HG03103 (cell line): ENCODE measurements at regions not wholly inside any gene's neighbourhood (a gene's known extent, or its start where the extent isn't known, plus 50 kb on each side); places are given as distances from the start of the nearest gene placed in this dataset.
"Not testable (repeated sequence)": the region's sequence is repeated elsewhere in the genome, so short reads cannot be mapped to it uniquely, and the experiment has no call there.

Source experiments
- ATAC-seq: cut with Tn5 transposase; IDR thresholded peaks from one replicate; pipeline ENCODE4 v1.9.1; 2021; ENCODE audit warnings: low read depth; ENCODE audit not compliant: unreplicated experiment

GRCh38 chr10:23540401-23541030 is 101.6 kb downstream of the OTUD1 start:
- no peak for ATAC-seq

DNA sequence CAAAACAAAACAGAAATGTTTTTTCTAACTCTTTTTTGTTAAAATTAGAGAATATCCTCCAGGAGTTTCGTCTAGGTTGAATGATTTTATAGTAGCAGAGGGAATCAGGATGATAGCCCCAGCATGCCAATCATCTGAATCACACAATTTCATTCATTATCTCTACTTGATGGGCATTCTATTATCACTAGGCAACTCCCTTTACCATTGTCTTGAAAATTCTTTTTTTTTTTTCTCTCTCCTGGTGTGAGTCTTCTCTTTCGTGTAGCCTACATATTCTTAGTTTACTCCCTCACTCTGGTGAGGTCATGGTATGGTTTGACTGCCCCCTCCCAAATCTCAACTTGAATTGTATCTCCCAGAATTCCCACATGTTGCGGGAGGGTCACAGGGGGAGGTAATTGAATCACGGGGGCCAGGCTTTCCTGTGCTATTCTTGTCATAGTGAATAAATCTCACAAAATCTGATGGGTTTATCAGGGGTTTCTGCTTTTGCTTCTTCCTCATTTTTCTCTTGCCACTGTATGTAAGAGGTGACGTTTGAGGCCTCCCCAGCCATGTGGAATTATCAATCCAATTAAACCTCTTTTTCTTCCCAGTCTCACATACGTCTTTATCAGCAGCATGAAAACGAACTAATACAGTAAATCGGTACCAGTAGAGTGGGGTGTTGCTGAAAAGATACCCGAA is 105.0 kb downstream of the OTUD1 start:
- no peak for ATAC-seq

DNA sequence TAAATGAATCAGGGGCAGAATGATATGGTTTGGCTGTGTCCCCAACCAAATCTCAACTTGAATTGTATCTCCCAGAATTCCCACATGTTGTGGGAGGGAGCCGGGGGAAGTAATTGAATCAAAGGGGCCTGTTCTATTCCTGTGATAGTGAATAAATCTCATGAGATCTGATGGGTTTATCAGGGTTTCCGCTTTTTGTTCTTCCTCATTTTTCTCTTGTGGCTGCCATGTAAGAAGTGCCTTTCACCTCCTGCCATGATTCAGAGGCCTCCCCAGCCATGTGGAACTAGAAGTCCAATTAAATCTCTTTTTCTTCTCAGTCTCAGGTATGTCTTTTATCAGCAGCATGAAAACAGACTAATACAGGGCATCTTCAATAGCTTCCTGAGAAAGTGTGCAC is 107.0 kb downstream of the OTUD1 start:
- ATAC-seq: not testable (repeated sequence)

DNA sequence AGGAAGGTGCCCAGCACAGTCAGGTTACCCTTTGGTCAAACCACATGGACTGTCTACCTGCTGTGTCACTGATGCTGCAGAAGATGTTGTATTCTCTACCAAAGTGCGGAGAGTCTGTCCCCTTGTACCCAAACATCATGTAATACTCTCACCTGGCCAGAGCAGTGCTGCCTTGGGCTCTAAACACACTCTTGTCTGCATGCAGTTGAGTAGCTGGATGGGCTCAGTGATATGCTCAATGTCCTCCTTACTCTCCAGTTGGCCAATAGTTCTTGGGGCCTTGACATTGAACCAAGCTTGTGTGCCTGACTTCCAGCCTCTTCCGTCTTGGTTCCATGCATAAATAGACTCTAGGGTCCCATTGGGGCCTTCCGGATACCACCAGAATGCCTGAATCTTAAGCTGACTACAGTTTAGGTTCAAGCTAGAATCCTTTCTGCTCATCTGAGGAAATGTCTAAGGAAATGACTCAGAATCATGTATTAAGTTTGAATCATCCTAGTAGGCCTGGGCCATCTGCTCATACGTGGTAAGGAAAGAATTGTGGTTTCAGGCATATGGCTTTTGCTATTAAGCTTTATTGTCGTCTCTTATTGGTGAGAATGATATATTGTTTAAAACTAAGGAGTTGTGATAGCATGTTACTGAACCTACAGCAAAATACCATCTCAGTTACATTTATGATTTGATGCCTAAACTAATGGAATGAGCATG is 118.0 kb downstream of the OTUD1 start:
- no peak for ATAC-seq

- no peak for ATAC-seq
These were observed 118.9 kb downstream of the OTUD1 start for GRCh38 chr10:23557777-23558176.

DNA sequence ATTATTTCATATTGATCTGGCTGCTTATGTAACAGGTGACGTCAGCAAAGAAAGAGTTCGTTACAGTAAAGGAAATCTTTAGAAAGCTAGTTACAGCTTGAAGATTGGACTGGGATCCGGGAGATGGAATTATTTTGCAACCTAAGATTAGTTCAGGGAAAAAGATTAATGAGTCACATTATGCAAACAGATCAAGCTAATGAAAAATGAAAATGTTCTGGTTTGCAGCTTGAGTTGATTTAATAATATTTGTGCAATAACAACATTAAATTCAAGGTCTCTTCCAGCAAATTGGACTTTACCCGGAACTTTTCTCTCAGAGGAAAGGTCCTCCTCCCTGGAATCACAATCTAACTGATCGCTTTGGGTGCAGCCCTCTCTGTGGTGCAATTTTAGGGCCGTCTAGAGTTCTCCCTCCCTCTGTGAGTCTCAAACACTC is 119.5 kb downstream of the OTUD1 start:
- ATAC-seq: no peak

GRCh38 chr10:23568996-23569395 is 130.1 kb downstream of the OTUD1 start:
- no peak for ATAC-seq

- no peak for ATAC-seq
These were observed 133.0 kb downstream of the OTUD1 start for GRCh38 chr10:23571884-23572283.

DNA sequence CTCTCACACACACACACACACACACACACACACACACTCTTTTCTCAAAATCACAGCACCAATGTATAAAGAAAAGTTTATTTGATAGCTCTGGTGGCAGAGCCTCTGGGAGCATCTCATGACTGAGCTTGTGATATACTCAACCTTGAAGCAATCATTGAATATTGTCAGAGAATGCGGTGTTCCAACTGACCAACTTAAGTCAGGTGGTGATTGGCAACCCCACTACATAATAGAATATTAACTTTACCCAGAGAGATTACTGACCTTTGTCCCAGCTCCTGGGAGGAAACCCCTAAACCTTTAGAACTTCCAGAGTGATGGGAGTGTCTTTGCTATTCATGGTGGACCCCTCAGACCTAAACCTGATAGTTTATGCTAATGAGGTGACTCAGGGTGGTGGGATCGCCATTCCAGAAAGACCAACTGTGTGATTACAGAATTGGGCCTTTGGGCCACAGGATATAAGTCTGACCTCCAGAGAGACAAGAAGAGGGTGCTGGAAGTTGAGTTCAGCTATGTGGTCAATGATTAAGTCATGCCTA is 143.1 kb downstream of the OTUD1 start:
- ATAC-seq: no peak

- ATAC-seq: no peak
These were observed 145.5 kb downstream of the OTUD1 start for GRCh38 chr10:23584396-23584795.

DNA sequence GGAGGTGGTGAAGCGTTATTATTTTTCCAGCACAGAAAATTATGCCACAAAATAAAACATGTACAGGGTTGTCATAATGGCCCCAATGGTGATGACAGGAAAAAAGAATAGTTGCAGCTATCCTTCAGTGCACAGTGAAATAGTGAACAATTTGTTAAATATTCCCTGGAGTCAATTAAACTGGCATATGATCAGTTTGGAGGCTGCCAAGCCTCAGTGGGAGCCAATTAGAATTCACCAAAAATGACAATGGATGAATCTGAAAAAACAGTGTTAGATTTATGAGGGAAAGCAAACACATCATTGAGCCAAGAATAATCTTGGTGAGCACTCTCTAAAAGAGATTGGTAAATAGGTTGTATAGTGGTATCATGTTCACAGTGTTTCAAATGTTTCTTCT is 146.3 kb downstream of the OTUD1 start:
- no peak for ATAC-seq

GRCh38 chr10:23585666-23586065 is 146.8 kb downstream of the OTUD1 start:
- ATAC-seq: no peak

GRCh38 chr10:23595278-23595677 is 156.4 kb downstream of the OTUD1 start:
- not testable (repeated sequence) for ATAC-seq

- ATAC-seq: no peak
These were observed 165.7 kb downstream of the OTUD1 start for GRCh38 chr10:23604613-23605012.

DNA sequence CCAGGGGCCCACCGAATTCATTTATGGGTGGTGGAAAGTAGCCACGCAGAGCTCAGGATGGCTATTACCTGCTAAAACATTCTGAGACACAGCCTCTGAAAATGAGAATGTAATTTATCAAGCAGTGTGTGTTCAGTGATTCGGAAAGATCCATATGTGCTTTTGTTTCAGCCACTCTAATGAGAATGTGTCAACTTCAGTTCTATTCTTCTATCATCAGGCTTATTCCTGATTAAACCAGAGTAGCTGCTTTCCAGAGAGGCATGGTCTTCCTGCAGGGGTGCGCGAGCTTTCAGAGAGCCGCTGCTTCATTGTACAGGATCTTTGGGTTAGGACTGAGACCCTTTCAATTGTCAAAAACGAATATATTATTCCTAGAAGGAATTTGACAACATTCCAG is 167.6 kb downstream of the OTUD1 start:
- no peak for ATAC-seq

GRCh38 chr10:23608926-23609325 is 170.1 kb downstream of the OTUD1 start:
- ATAC-seq: no peak

DNA sequence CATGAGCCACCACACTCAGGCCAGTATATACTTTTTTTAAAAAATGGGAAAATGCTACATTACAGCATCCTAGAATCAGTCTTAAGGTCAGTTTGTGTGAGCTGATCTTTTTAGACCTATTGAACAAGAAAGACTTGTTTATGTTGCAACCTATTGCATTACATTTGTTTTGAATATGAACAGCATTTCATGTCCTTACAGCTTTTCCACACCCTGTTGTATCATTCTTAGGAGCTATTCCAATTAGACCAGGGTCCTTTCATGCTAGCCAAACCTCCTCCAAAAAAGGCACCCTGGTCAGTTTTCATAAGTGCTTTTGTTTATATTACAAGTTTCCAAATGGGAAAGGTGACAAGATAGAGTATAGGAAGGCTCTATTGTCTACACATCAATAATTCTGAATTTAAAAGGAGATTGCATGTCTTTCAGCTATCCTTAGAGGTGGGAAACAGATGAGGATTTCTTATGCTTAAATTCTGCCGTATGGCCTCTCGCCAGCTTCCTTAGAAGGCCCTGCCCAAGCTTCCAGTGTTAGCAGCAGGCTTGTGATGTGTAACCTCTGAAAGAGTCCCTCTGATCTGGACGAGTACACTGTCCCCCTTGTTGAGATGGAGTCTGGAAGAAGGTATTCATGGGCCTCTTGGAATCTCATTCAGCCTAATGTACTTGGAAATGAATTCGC is 171.9 kb downstream of the OTUD1 start:
- no peak for ATAC-seq

- ATAC-seq: no peak
These were observed 172.6 kb downstream of the OTUD1 start for GRCh38 chr10:23611308-23612029.

- ATAC-seq: no peak
These were observed 175.0 kb downstream of the OTUD1 start for GRCh38 chr10:23613900-23614299.

- no peak for ATAC-seq
These were observed 175.6 kb downstream of the OTUD1 start for GRCh38 chr10:23614483-23614882.
